ENCODE measurements at regions not wholly inside any gene's neighbourhood (a gene's known extent, or its start where the extent isn't known, plus 50 kb on each side); places are given as distances from the start of the nearest gene placed in this dataset.

DNA sequence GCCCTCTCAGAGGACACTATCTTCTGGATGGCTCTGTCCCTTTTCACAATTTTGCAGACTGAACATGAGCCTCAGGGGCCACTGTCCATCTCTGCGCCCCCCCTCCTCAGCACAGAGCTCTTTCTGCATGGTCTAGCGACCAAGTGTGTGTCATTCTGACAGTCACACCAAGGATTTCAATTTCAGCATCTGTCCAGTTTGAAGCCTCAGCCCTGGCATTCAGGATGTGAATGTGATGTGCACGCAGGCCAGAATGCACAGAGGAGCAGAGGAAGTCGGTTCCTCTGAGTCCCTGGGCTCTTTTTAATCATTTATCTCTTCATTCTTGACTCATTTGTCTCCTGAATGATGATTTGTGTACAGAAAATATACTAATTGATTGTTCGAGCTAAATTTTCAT lies 102.0 kb upstream of the PWP1 start:
- TF ChIP-seq FOXM1 (IDR thresholded peaks at IDR 0.05; ENCODE audit: borderline replicate concordance) (no peak), FOXA1 (IDR thresholded peaks at IDR 0.05) (no peak)
